Panc1 (cell line): ENCODE measurements at regions not wholly inside any gene's neighbourhood (a gene's known extent, or its start where the extent isn't known, plus 50 kb on each side); places are given as distances from the start of the nearest gene placed in this dataset.

Source experiments
- ATAC-seq: fragments of 200-7000 bp; cut with Tn5 transposase; 2 replicates; pipeline ENCODE4 v1.9.1; 2020; ENCODE audit warnings: mild to moderate bottlenecking, moderate library complexity
- BruUV-seq: library from RNA; stranded (reverse); fragments of 400-500 nt; replicated peaks from 2 replicates; lab custom pipeline; 2021; lab: Mats Ljungman, UMichigan
- CTCF ChIA-PET: fragments of 300-600 bp; sonication (Branson Sonifier 250); formaldehyde crosslinking; loops from one replicate; lab custom pipeline; 2022; ENCODE audit warnings: antibody characterized with exemption; lab: Charles Lee
- POLR2A ChIA-PET: fragments of 300-600 bp; sonication (Branson Sonifier 250); formaldehyde crosslinking; loops from one replicate; lab custom pipeline; 2022; ENCODE audit warnings: antibody characterized with exemption; lab: Charles Lee
- DNase-seq: peaks from one replicate; pipeline ENCODE4 v3.0.0-alpha.2; 2010; ENCODE audit warnings: low read depth, low spot score
- H3K27ac ChIP-seq: 2 replicates; pipeline ENCODE4 v1.5.1; 2011; ENCODE audit warnings: mild to moderate bottlenecking, low read length, inconsistent platforms
- H3K27me3 ChIP-seq: fragments of 200-500 bp; sonication (Bioruptor generic); 2 replicates; pipeline ENCODE4 v1.6.0; 2014; ENCODE audit warnings: low read length, inconsistent platforms; ENCODE audit not compliant: control insufficient read depth, insufficient read depth
- H3K36me3 ChIP-seq: fragments of 200-500 bp; sonication (Bioruptor generic); 2 replicates; pipeline ENCODE4 v1.5.1; 2014; ENCODE audit warnings: inconsistent platforms, mild to moderate bottlenecking, low read length, moderate library complexity; ENCODE audit not compliant: control insufficient read depth, insufficient read depth
- H3K4me1 ChIP-seq: 2 replicates; pipeline ENCODE4 v1.5.1; 2011; ENCODE audit warnings: inconsistent platforms, mild to moderate bottlenecking, low read length, moderate library complexity; ENCODE audit not compliant: control insufficient read depth, insufficient read depth
- H3K4me3 ChIP-seq, 2 experiments: 2 replicates each; pipeline ENCODE4 v1.5.1; 2011 to 2012; ENCODE audit warnings: low read depth in 2 of 2, low read length in 2 of 2, mild to moderate bottlenecking in 2 of 2, inconsistent platforms in 1 of 2, moderate library complexity in 1 of 2
- H3K9me3 ChIP-seq: fragments of 200-500 bp; sonication (Bioruptor generic); 2 replicates; pipeline ENCODE4 v1.5.1; 2014; ENCODE audit warnings: low read depth, mild to moderate bottlenecking, inconsistent platforms, low read length, moderate library complexity; ENCODE audit not compliant: control insufficient read depth, insufficient read depth
- CTCF ChIP-seq: fragments of 450-650 bp; IDR thresholded peaks from 2 replicates; pipeline ENCODE4 v1.5.1; 2017; ENCODE audit warnings: mild to moderate bottlenecking
- POLR2AphosphoS5 ChIP-seq: IDR thresholded peaks from 2 replicates; pipeline ENCODE4 v1.6.1; 2012; ENCODE audit warnings: mild to moderate bottlenecking, low read depth, low read length, moderate library complexity
- REST ChIP-seq, 2 experiments: IDR thresholded peaks; 2 replicates each; pipeline ENCODE4 v1.6.1; 2011 to 2012; ENCODE audit warnings: low read depth in 2 of 2, control low read depth in 1 of 2, low read length in 1 of 2, mild to moderate bottlenecking in 1 of 2, moderate library complexity in 1 of 2; ENCODE audit not compliant: insufficient read depth in 1 of 2
- SIN3A ChIP-seq: IDR thresholded peaks from 2 replicates; pipeline ENCODE4 v1.6.1; 2012; ENCODE audit warnings: low read depth, mild to moderate bottlenecking, low read length, moderate library complexity, borderline replicate concordance; ENCODE audit not compliant: insufficient read depth
- TCF7L2 ChIP-seq: IDR thresholded peaks from 2 replicates; pipeline ENCODE4 v1.6.1; 2011; ENCODE audit warnings: mild to moderate bottlenecking, low read depth, low read length, inconsistent platforms
- in situ Hi-C: cut with HindIII; loops from 2 replicates; pipeline ENCODE4 v1.10.0; 2016; ENCODE audit warnings: low sequenced_read_pairs, low pct_unique_long_range_greater_than_20kb
- intact Hi-C: fragments of 100-400 bp; cut with micrococcal nuclease; formaldehyde crosslinking; loops from one replicate; pipeline ENCODE4 v1.10.0; 2022; ENCODE audit not compliant: unreplicated experiment

GRCh38 chr19:30216453-30216852, 155.7 kb upstream of the ZNF536 start:
- no peaks in the 10 kb centered on the region for H3K36me3 ChIP-seq
- POLR2A ChIA-PET, result interaction anchor here (0.7 kb wide), 2 partner anchors 103 to 142 kb away, joined by 3 to 4 read pairs; no protein-coding TSS in a partner anchor
- H3K27ac ChIP-seq, result no peak overlapping the region
- intact Hi-C loops (no loop called here), in situ Hi-C loops (no loop called here)
- H3K4me3 ChIP-seq, result no peak overlapping the region
- H3K9me3 ChIP-seq, result no peaks in the 10 kb centered on the region
- TF ChIP-seq TCF7L2, result no peak
- TF ChIP-seq SIN3A, result no peak
- no peak for TF ChIP-seq REST (IDR thresholded peaks at IDR 0.05; ENCODE audit: insufficient read depth in 1 of 2, low read depth in 2 of 2, low read length in 1 of 2)
- TF ChIP-seq POLR2AphosphoS5, result no peak
- no peak for TF ChIP-seq CTCF
- no TSS peak for BruUV-seq
- no peaks in the 10 kb centered on the region for H3K4me1 ChIP-seq
- DNase-seq (no peak), ATAC-seq (no peak)
- CTCF ChIA-PET, result no interaction called here
- peaks cover 4% of the 10 kb centered on the region; the same call in 1 of the 2 replicates for H3K27me3 ChIP-seq

- intact Hi-C loops (no loop called here), in situ Hi-C loops (no loop called here)
- no peak for TF ChIP-seq POLR2AphosphoS5
- TF ChIP-seq SIN3A, result no peak
- no peak for TF ChIP-seq REST (IDR thresholded peaks at IDR 0.05; ENCODE audit: insufficient read depth in 1 of 2, low read depth in 2 of 2, low read length in 1 of 2)
- no peak for TF ChIP-seq CTCF
- no peak for TF ChIP-seq TCF7L2
- Histone ChIP-seq H3K27ac (no peak overlapping the region), H3K9me3 (no peaks in the 10 kb centered on the region), H3K4me3 (no peak overlapping the region), H3K36me3 (no peaks in the 10 kb centered on the region), H3K27me3 (no peaks in the 10 kb centered on the region), H3K4me1 (no peaks in the 10 kb centered on the region)
- ChIA-PET CTCF (no interaction called here), POLR2A (no interaction called here)
- no peak for ATAC-seq
- DNase-seq, result no peak
- BruUV-seq, result no TSS peak
These were observed 154.7 kb upstream of the ZNF536 start for GRCh38 chr19:30217461-30217860.
